ENCODE measurements at regions not wholly inside any gene's neighbourhood (a gene's known extent, or its start where the extent isn't known, plus 50 kb on each side); places are given as distances from the start of the nearest gene placed in this dataset.

DNA sequence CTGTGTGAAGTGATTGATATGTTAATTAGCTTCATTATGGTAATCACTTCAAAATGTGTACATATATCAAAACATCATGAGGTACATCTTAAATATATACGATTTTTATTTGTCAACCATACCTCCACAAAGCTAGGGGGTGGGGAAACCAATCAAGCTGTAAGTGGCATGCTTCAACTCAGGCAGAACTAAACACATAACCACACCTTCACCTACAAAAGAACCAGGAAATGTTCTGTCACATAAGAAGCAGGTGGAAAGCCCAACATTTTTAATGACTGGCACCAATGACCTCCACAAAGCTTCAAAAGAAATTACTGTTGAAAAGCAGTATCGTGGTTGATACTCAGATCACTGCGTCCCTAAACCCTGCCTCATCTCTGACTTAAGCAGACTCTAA lies 867.7 kb upstream of the EEF2KMT start:
- TF ChIP-seq POLR2AphosphoS5 (IDR thresholded peaks at IDR 0.05) (no peak), POLR2A (IDR thresholded peaks at IDR 0.05) (no peak)
